Hematopoietic multipotent progenitor cell treated with erythropoietin and hydrocortisone succinate and interleukin-3 and kit ligand, for 6 days (in vitro differentiated cells): ENCODE measurements at regions not wholly inside any gene's neighbourhood (a gene's known extent, or its start where the extent isn't known, plus 50 kb on each side); places are given as distances from the start of the nearest gene placed in this dataset.
A peak's percentile ranks its signal among the peaks of the same experiment; 100 is the strongest.
"Not testable (repeated sequence)": the region's sequence is repeated elsewhere in the genome, so short reads cannot be mapped to it uniquely, and the experiment has no call there.

Experiments used
- DNase-seq: peaks from one replicate; pipeline ENCODE4 v3.0.0-alpha.2; 2015

GRCh38 chr17:68778726-68779125 lies 176.5 kb downstream of the ABCA8 start:
- DNase-seq = no peak

GRCh38 chr17:68777856-68778694 lies 176.9 kb upstream of the FAM20A start:
- no peak for DNase-seq

GRCh38 chr17:68777243-68777855 lies 176.2 kb upstream of the FAM20A start:
- DNase-seq = peak; percentile 60

- DNase-seq = no peak
Measured at GRCh38 chr17:68776451-68776850, 175.3 kb upstream of the FAM20A start.

- no peak for DNase-seq
Measured at GRCh38 chr17:68775969-68776368, 174.8 kb upstream of the FAM20A start.

GRCh38 chr17:68775318-68775717 lies 174.2 kb upstream of the FAM20A start:
- DNase-seq = no peak

- DNase-seq = peak; percentile 72
Measured at GRCh38 chr17:68771867-68772515, 170.8 kb upstream of the FAM20A start.

- no peak for DNase-seq
Measured at GRCh38 chr17:68768804-68769203, 167.6 kb upstream of the FAM20A start.

- no peak for DNase-seq
Measured at GRCh38 chr17:68766640-68767039, 165.5 kb upstream of the FAM20A start.

GRCh38 chr17:68763562-68763961 lies 162.4 kb upstream of the FAM20A start:
- no peak for DNase-seq

GRCh38 chr17:68762911-68763310 lies 161.7 kb upstream of the FAM20A start:
- DNase-seq = no peak

- no peak for DNase-seq
Measured at GRCh38 chr17:68760141-68760475, 158.9 kb upstream of the FAM20A start.

- DNase-seq = peak; percentile 93
Measured at GRCh38 chr17:68759343-68760140, 158.4 kb upstream of the FAM20A start.

- DNase-seq = no peak
Measured at GRCh38 chr17:68759002-68759342, 157.8 kb upstream of the FAM20A start.

GRCh38 chr17:68757866-68758757 lies 156.9 kb upstream of the FAM20A start:
- DNase-seq = not testable (repeated sequence)

GRCh38 chr17:68753985-68754769 lies 153.0 kb upstream of the FAM20A start:
- no peak for DNase-seq

- no peak for DNase-seq
Measured at GRCh38 chr17:68750208-68750562, 149.0 kb upstream of the FAM20A start.

- no peak for DNase-seq
Measured at GRCh38 chr17:68749349-68750207, 148.4 kb upstream of the FAM20A start.

- DNase-seq = no peak
Measured at GRCh38 chr17:68748381-68748780, 147.2 kb upstream of the FAM20A start.
